Activated T-helper 2 cell treated with anti-CD3 and anti-CD28 coated beads, Interferon-gamma antibody, Interleukin-2, Interleukin-4, amounts not matched to agents 10 μg/mL and 5 μg/mL and 100 μg/mL, durations not matched to agents 14 hours and 24 hours and 36 hours (primary cell): ENCODE measurements at regions not wholly inside any gene's neighbourhood (a gene's known extent, or its start where the extent isn't known, plus 50 kb on each side); places are given as distances from the start of the nearest gene placed in this dataset.
"Not testable (repeated sequence)": the region's sequence is repeated elsewhere in the genome, so short reads cannot be mapped to it uniquely, and the experiment has no call there.

Experiments used
- DNase-seq: peaks from one replicate; pipeline ENCODE4 v3.0.0; 2021; ENCODE audit warnings: low spot score
- H3K27ac Mint-ChIP-seq: one replicate; pipeline ENCODE4 v1.8.0; 2021; ENCODE audit warnings: mixed read lengths
- H3K27me3 Mint-ChIP-seq: one replicate; pipeline ENCODE4 v1.8.0; 2021; ENCODE audit warnings: low read depth, mixed read lengths
- H3K36me3 Mint-ChIP-seq: one replicate; pipeline ENCODE4 v1.8.0; 2021; ENCODE audit warnings: low read depth, mixed read lengths
- H3K4me1 Mint-ChIP-seq: one replicate; pipeline ENCODE4 v1.8.0; 2021; ENCODE audit warnings: low read depth, mixed read lengths
- H3K4me3 Mint-ChIP-seq: one replicate; pipeline ENCODE4 v1.8.0; 2021; ENCODE audit warnings: low read depth, mild to moderate bottlenecking, moderate library complexity, mixed read lengths
- H3K9me3 Mint-ChIP-seq: one replicate; pipeline ENCODE4 v1.8.0; 2021; ENCODE audit warnings: mixed read lengths
- intact Hi-C: fragments of 100-400 bp; cut with micrococcal nuclease; formaldehyde crosslinking; loops from one replicate; pipeline ENCODE4 v1.15.1; 2023

DNA sequence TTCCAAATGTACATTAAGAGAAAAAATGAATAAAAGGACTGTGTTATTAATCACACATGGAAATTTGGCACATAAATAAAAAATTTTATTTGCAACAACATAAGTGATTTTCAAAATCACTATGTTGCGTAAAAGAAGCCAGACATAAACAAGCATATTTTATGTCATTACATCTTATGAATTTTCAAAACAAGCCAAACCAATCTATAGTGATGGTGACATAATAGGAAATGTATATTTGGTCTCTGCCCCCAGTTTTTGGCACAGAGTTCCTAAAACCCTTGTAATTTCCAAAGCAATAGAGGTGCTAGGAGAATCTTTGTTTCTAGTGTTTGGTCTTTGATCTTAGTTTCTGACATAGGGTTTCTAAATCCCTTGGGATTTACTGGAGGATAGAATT, 543.3 kb downstream of the ZBBX start:
- no peak overlapping the region for H3K27ac Mint-ChIP-seq
- H3K27me3 Mint-ChIP-seq = no peaks in the 10 kb centered on the region
- H3K4me3 Mint-ChIP-seq = no peak overlapping the region
- intact Hi-C loops = no loop called here
- no peaks in the 10 kb centered on the region for H3K9me3 Mint-ChIP-seq
- DNase-seq = no peak
- no peaks in the 10 kb centered on the region for H3K4me1 Mint-ChIP-seq
- H3K36me3 Mint-ChIP-seq = no peaks in the 10 kb centered on the region

DNA sequence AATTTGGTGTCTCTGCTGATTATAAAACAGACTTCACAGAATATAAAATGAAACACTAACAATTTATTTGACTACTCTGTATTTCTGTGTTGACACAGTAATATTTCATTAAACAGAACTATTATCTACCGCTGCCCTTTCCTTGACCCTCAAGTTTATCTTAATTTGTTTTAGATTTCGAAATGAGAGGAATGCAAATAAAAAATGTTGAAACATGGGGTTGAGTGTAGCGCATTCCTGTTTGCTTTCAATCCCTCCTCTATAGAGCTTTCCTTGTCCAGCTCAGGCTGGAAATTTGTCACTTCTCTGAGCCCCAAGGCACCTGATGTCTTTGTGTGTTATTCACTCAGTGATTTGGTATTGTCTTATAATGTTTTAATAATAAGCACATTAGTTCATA, 550.2 kb downstream of the ZBBX start:
- DNase-seq = no peak
- Mint-ChIP-seq H3K4me1 (no peaks in the 10 kb centered on the region), H3K27me3 (no peaks in the 10 kb centered on the region), H3K9me3 (peaks cover 15% of the 10 kb centered on the region), H3K27ac (no peak overlapping the region), H3K4me3 (no peak overlapping the region), H3K36me3 (no peaks in the 10 kb centered on the region)
- intact Hi-C loops = no loop called here

DNA sequence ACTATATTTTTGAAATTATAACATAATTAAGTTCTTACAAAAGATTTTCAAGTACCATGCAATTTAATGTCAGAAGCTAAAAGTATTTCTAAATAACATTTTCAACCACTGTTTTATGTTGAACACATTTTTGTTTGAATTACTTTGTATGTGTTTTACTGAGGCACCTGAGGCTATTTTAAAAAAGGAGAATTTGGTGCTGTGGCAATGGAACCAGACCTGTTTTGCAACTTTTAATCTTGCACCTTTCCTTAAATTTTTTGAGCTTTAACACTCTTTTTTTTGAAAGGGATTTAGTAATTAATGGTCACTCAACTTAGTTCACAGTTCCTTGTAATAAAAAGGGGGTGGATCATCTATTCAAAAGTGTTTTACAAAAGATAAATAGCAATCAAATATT, 561.6 kb downstream of the ZBBX start:
- Mint-ChIP-seq H3K4me1 (no peaks in the 10 kb centered on the region), H3K27me3 (no peaks in the 10 kb centered on the region), H3K27ac (no peak overlapping the region), H3K4me3 (no peak overlapping the region), H3K9me3 (peaks cover 4% of the 10 kb centered on the region), H3K36me3 (no peaks in the 10 kb centered on the region)
- intact Hi-C loops = no loop called here
- DNase-seq = no peak

DNA sequence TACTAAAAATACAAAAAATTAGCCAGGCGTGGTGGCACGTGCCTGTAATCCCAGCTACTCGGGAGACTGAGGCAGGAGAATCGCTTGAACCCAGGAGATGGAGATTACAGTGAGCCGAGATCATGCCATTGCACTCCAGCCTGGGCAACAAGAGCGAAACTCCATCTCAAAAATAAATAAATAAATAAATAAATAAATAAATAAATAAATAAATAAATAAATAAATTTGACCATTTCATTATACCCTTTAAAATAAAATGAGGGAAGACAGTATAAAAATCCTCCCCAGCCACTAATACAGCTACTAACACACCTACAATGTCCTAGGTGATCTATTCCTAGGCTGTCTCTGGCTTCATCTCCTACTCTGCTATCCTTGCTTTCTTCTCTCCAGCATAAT, 562.8 kb downstream of the ZBBX start:
- H3K27me3 Mint-ChIP-seq, DNase-seq, H3K27ac Mint-ChIP-seq, H3K4me1 Mint-ChIP-seq, H3K36me3 Mint-ChIP-seq, H3K4me3 Mint-ChIP-seq, intact Hi-C loops: not testable (repeated sequence)
- peaks cover 11% of the 10 kb centered on the region for H3K9me3 Mint-ChIP-seq

DNA sequence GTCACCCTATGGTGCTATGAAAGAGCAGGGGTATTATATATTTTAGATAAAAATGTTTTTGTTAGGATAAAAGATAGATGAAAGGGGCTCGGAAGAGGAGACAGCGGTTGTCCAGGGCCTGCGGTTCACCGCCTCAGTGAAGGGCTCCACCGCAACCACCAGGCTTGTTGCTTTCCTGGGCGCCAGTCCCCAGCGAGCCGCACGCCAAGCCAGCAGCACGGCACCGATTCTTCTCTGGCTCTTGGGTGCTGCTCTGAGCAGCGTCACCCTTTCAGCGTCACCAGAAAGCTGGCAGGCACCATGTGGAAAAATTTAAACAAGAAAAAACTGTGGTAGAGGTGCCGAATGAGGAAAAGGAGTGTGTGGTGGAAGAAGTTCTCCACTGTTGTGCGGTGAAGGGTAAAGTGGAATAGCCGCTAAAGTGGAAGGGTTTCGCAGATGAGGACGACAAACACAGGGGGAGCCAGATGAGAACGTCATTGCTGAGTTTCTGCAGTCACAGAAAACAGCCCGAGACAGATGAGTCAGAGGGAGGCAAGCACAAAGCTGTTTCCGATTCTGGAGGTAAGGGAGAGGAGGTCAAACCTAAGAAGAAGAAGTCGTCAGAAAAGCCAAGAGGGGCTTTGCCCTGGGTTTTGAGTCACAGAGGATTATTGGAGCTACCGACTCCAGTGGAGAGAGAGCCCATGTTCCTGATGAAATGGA, 569.2 kb downstream of the ZBBX start:
- Mint-ChIP-seq H3K27me3 (no peaks in the 10 kb centered on the region), H3K4me1 (no peaks in the 10 kb centered on the region), H3K4me3 (no peak overlapping the region), H3K9me3 (peaks cover 43% of the 10 kb centered on the region), H3K36me3 (no peaks in the 10 kb centered on the region), H3K27ac (no peak overlapping the region)
- no peak for DNase-seq
- intact Hi-C loops = no loop called here

GRCh38 chr3:166809520-166809919, 570.6 kb downstream of the ZBBX start:
- intact Hi-C loops = no loop called here
- no peak overlapping the region for H3K4me3 Mint-ChIP-seq
- H3K36me3 Mint-ChIP-seq = no peaks in the 10 kb centered on the region
- peaks cover 47% of the 10 kb centered on the region for H3K9me3 Mint-ChIP-seq
- no peak overlapping the region for H3K27ac Mint-ChIP-seq
- no peaks in the 10 kb centered on the region for H3K27me3 Mint-ChIP-seq
- no peak for DNase-seq
- no peaks in the 10 kb centered on the region for H3K4me1 Mint-ChIP-seq

DNA sequence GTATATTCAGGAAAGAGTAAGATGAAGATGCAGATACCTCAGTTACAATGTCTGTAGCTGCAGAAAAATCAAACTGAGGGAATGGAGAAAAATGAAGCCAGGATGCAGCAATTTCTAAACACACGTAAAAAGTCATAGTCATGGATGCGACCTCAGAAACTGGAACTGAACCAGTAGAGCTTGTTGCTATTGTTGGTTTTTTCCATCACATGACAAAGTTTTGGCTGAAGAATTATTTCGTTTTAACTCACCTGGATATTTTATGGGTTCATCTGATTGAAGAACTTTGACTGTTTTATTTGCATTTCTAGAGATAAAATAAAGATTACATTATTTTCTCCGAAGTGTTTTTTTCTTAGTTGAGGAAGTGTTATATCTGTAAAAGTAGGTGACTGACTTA, 591.2 kb downstream of the ZBBX start:
- intact Hi-C loops = no loop called here
- Mint-ChIP-seq H3K9me3 (peaks cover 16% of the 10 kb centered on the region), H3K36me3 (no peaks in the 10 kb centered on the region), H3K4me1 (no peaks in the 10 kb centered on the region), H3K27me3 (no peaks in the 10 kb centered on the region), H3K27ac (no peak overlapping the region), H3K4me3 (no peak overlapping the region)
- no peak for DNase-seq

DNA sequence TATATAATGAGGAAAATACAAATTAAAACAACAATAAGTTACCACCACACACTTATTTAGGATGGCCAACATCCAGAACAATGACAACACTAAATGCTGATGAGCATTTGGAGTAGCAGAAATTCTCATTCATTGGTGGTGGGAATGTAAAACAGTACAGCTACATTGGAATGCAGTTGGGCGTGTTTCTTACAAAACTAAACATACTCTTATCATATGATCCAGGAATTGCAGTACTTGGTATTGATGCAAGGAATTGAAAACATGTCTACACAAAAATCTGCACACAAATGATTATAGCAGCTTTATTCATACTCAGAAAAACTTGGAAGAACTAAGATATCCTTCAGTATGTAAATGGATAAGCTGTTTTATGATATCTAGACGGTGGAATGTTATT, 594.2 kb downstream of the ZBBX start:
- H3K9me3 Mint-ChIP-seq = peaks cover 42% of the 10 kb centered on the region
- intact Hi-C loops = no loop called here
- H3K4me3 Mint-ChIP-seq = no peak overlapping the region
- no peaks in the 10 kb centered on the region for H3K27me3 Mint-ChIP-seq
- no peaks in the 10 kb centered on the region for H3K4me1 Mint-ChIP-seq
- no peak for DNase-seq
- H3K36me3 Mint-ChIP-seq = no peaks in the 10 kb centered on the region
- no peak overlapping the region for H3K27ac Mint-ChIP-seq

GRCh38 chr3:166783206-166783605, 596.9 kb downstream of the ZBBX start:
- intact Hi-C loops = no loop called here
- H3K27ac Mint-ChIP-seq = no peak overlapping the region
- H3K9me3 Mint-ChIP-seq = peaks cover 38% of the 10 kb centered on the region
- DNase-seq = no peak
- no peaks in the 10 kb centered on the region for H3K4me1 Mint-ChIP-seq
- no peaks in the 10 kb centered on the region for H3K27me3 Mint-ChIP-seq
- H3K4me3 Mint-ChIP-seq = no peak overlapping the region
- no peaks in the 10 kb centered on the region for H3K36me3 Mint-ChIP-seq

GRCh38 chr3:166764698-166765318, 615.3 kb downstream of the ZBBX start:
- H3K4me1 Mint-ChIP-seq = no peaks in the 10 kb centered on the region
- no peak overlapping the region for H3K4me3 Mint-ChIP-seq
- H3K36me3 Mint-ChIP-seq = no peaks in the 10 kb centered on the region
- no peak for DNase-seq
- intact Hi-C loops = no loop called here
- no peaks in the 10 kb centered on the region for H3K27me3 Mint-ChIP-seq
- H3K9me3 Mint-ChIP-seq = peaks cover 32% of the 10 kb centered on the region
- no peak overlapping the region for H3K27ac Mint-ChIP-seq

DNA sequence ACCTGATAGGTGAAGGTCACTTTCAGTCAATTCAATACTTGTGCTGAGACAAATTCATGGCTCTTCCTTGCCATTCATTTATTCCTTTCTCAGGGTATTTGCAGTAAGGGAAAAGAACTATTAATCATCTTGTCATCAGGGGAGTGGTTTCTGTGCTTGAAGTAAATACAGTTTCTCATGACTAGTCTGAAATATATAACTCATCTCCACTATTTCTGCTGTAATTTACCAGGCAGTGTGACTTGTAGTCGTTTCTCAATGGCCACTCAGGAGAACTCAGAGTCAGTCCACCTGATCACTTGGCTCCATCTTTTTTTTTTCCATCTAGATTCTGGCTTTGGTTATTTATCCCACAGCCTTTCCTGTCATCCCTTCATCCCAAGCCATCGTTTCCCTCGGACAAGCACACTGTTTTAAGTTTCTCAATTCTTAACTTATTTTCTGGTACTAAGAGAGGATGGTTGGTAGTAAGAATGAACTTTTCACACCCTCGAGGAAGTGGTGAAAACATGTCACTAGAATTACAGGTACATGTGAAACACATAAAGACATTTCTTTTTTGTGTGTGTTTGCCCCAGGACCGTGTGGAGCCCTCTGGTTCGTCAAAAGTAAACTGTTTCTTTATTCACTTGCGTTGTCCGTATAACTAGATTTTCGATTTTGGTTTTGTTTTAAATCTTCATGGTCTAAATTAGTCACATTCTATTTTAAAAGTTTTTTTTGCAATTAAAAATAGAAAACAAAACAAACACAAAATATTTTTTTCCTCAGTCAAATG, 620.2 kb downstream of the ZBBX start:
- H3K27me3 Mint-ChIP-seq = no peaks in the 10 kb centered on the region
- intact Hi-C loops = no loop called here
- no peaks in the 10 kb centered on the region for H3K4me1 Mint-ChIP-seq
- H3K4me3 Mint-ChIP-seq = no peak overlapping the region
- no peak overlapping the region for H3K27ac Mint-ChIP-seq
- no peaks in the 10 kb centered on the region for H3K36me3 Mint-ChIP-seq
- H3K9me3 Mint-ChIP-seq = peaks cover 39% of the 10 kb centered on the region
- no peak for DNase-seq

DNA sequence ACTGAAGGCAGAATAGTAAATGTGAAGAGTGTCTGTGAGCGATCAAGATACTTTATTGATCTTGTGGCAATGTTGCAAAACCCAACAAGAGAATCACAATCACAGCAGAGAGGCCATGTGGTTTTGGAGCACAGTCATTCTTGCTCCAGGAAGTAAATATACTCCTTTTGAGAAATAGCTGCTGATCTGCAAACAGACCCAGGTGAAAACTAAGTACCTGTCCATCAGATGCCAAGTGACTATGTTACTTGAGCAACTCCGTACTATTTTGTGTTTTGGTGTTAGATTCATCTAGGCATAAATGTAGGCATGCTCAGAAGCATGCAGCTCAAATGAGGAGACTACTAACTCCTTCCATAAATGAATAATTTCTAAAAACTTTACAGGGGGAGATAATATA, 627.9 kb downstream of the ZBBX start:
- H3K27me3 Mint-ChIP-seq = no peaks in the 10 kb centered on the region
- intact Hi-C loops = no loop called here
- H3K36me3 Mint-ChIP-seq = no peaks in the 10 kb centered on the region
- no peak for DNase-seq
- H3K9me3 Mint-ChIP-seq = peaks cover 49% of the 10 kb centered on the region
- H3K4me3 Mint-ChIP-seq = no peak overlapping the region
- no peak overlapping the region for H3K27ac Mint-ChIP-seq
- no peaks in the 10 kb centered on the region for H3K4me1 Mint-ChIP-seq

DNA sequence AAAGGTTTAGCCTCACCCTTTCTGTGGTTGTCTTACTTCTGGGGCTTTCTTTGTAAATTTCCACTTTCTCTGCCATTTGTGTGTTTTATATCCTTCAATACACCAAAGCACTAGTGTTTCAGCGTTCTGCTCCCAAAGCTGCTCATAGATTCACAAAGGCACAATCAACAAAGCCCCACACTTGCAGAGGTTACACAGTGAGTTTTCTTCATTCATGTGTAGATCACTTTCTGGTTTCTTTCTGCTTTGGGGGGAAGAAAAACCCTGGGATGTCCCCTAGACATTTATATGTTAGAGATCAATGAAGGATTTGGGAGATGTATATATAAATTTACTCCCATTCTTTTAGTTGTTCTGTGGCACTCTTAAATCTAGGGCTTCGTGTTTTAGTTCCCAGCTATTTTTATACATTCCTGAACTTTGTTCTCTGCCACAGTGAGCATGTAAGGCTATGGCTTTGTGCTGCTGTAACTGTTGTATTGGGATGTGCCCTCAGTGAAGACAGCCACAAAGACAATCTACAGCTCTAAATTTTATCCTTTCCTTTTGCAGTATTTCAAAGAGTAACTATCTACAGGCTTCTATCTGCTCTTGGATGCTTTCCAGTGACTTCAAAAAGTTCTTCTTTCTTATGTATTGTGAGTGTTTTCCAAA, 636.5 kb downstream of the ZBBX start:
- H3K9me3 Mint-ChIP-seq = peaks cover 13% of the 10 kb centered on the region
- no peak overlapping the region for H3K4me3 Mint-ChIP-seq
- H3K4me1 Mint-ChIP-seq = no peaks in the 10 kb centered on the region
- DNase-seq = no peak
- intact Hi-C loops = no loop called here
- no peak overlapping the region for H3K27ac Mint-ChIP-seq
- no peaks in the 10 kb centered on the region for H3K27me3 Mint-ChIP-seq
- no peaks in the 10 kb centered on the region for H3K36me3 Mint-ChIP-seq
